ENCODE measurements at regions not wholly inside any gene's neighbourhood (a gene's known extent, or its start where the extent isn't known, plus 50 kb on each side); places are given as distances from the start of the nearest gene placed in this dataset.

- WGBS (ENCODE audit: extremely low coverage, insufficient coverage, insufficient read length): no CpG with 5 or more reads among the region's 4 CpGs
- Histone ChIP-seq H2AK5ac (ENCODE audit: low read length) (no peak overlapping the region), H4K91ac (ENCODE audit: low read depth, low read length) (no peak overlapping the region), H4K8ac (ENCODE audit: low read depth, low read length) (no peak overlapping the region), H4K12ac (ENCODE audit: low read depth, low read length) (no peak overlapping the region), H3K4ac (ENCODE audit: low read depth, low read length) (no peak overlapping the region), H2BK12ac (ENCODE audit: low read length) (no peak overlapping the region), H2BK120ac (ENCODE audit: insufficient read depth, low read length, poor library complexity) (no peak overlapping the region), H3K79me1 (ENCODE audit: low read length) (no peaks in the 10 kb centered on the region), H3K14ac (ENCODE audit: low read length) (no peak overlapping the region), H3K9me3 (ENCODE audit: insufficient read depth, low read depth, low read length) (no peaks in the 10 kb centered on the region), H3K23ac (ENCODE audit: low read length) (no peak overlapping the region), H3K9ac (ENCODE audit: low read length) (no peak overlapping the region), H3K18ac (ENCODE audit: low read length) (no peak overlapping the region), H3K27me3 (ENCODE audit: insufficient read depth, low read length) (no peaks in the 10 kb centered on the region), H3K4me2 (ENCODE audit: low read length) (no peak overlapping the region), H3K27ac (ENCODE audit: low read depth, low read length) (no peak overlapping the region), H3K79me2 (ENCODE audit: control insufficient read depth, insufficient read depth, low read length, poor library complexity) (no peaks in the 10 kb centered on the region), H3K4me3 (ENCODE audit: low read depth, low read length) (no peak overlapping the region), H3K36me3 (ENCODE audit: control insufficient read depth in 1 of 2, insufficient read depth in 2 of 2, low read length in 2 of 2) (no peaks in the 10 kb centered on the region), H2BK5ac (ENCODE audit: low read depth, low read length, poor library complexity) (no peak overlapping the region), H2AFZ (ENCODE audit: insufficient read depth, low read length, poor library complexity) (no peak overlapping the region), H3K4me1 (ENCODE audit: control insufficient read depth in 1 of 2, insufficient read depth in 2 of 2, low read length in 2 of 2) (no peaks in the 10 kb centered on the region)
- no peak for DNase-seq
Observed at GRCh38 chr1:69139007-69139406, 428.7 kb upstream of the LRRC7 start.

- Histone ChIP-seq H4K12ac (ENCODE audit: low read depth, low read length) (no peak overlapping the region), H2AK5ac (ENCODE audit: low read length) (no peak overlapping the region), H3K79me1 (ENCODE audit: low read length) (no peaks in the 10 kb centered on the region), H2BK5ac (ENCODE audit: low read depth, low read length, poor library complexity) (no peak overlapping the region), H3K36me3 (ENCODE audit: control insufficient read depth in 1 of 2, insufficient read depth in 2 of 2, low read length in 2 of 2) (no peaks in the 10 kb centered on the region), H3K4me3 (ENCODE audit: low read depth, low read length) (no peak overlapping the region), H3K18ac (ENCODE audit: low read length) (no peak overlapping the region), H2AFZ (ENCODE audit: insufficient read depth, low read length, poor library complexity) (no peak overlapping the region), H3K23ac (ENCODE audit: low read length) (no peak overlapping the region), H2BK12ac (ENCODE audit: low read length) (no peak overlapping the region), H4K8ac (ENCODE audit: low read depth, low read length) (no peak overlapping the region), H3K9ac (ENCODE audit: low read length) (no peak overlapping the region), H3K4me2 (ENCODE audit: low read length) (no peak overlapping the region), H3K27me3 (ENCODE audit: insufficient read depth, low read length) (no peaks in the 10 kb centered on the region), H3K79me2 (ENCODE audit: control insufficient read depth, insufficient read depth, low read length, poor library complexity) (no peaks in the 10 kb centered on the region), H3K4me1 (ENCODE audit: control insufficient read depth in 1 of 2, insufficient read depth in 2 of 2, low read length in 2 of 2) (no peaks in the 10 kb centered on the region), H2BK120ac (ENCODE audit: insufficient read depth, low read length, poor library complexity) (no peak overlapping the region), H3K27ac (ENCODE audit: low read depth, low read length) (no peak overlapping the region), H3K4ac (ENCODE audit: low read depth, low read length) (no peak overlapping the region), H4K91ac (ENCODE audit: low read depth, low read length) (no peak overlapping the region), H3K9me3 (ENCODE audit: insufficient read depth, low read depth, low read length) (no peaks in the 10 kb centered on the region), H3K14ac (ENCODE audit: low read length) (no peak overlapping the region)
- DNase-seq: no peak
- no CpG with 5 or more reads among the region's 3 CpGs for WGBS (ENCODE audit: extremely low coverage, insufficient coverage, insufficient read length)
Observed at GRCh38 chr1:69146303-69146702, 421.4 kb upstream of the LRRC7 start.

- H3K4ac ChIP-seq (ENCODE audit: low read depth, low read length): no peak overlapping the region
- no peaks in the 10 kb centered on the region for H3K4me1 ChIP-seq (ENCODE audit: control insufficient read depth in 1 of 2, insufficient read depth in 2 of 2, low read length in 2 of 2)
- no peak overlapping the region for H2BK12ac ChIP-seq (ENCODE audit: low read length)
- no peak overlapping the region for H2BK120ac ChIP-seq (ENCODE audit: insufficient read depth, low read length, poor library complexity)
- WGBS (ENCODE audit: extremely low coverage, insufficient coverage, insufficient read length): no CpG with 5 or more reads among the region's 1 CpG
- no peaks in the 10 kb centered on the region for H3K79me1 ChIP-seq (ENCODE audit: low read length)
- no peak overlapping the region for H3K9ac ChIP-seq (ENCODE audit: low read length)
- no peaks in the 10 kb centered on the region for H3K9me3 ChIP-seq (ENCODE audit: insufficient read depth, low read depth, low read length)
- H3K27ac ChIP-seq (ENCODE audit: low read depth, low read length): no peak overlapping the region
- H4K12ac ChIP-seq (ENCODE audit: low read depth, low read length): no peak overlapping the region
- H3K23ac ChIP-seq (ENCODE audit: low read length): no peak overlapping the region
- H2AK5ac ChIP-seq (ENCODE audit: low read length): no peak overlapping the region
- no peaks in the 10 kb centered on the region for H3K27me3 ChIP-seq (ENCODE audit: insufficient read depth, low read length)
- no peak overlapping the region for H4K8ac ChIP-seq (ENCODE audit: low read depth, low read length)
- no peak overlapping the region for H3K4me2 ChIP-seq (ENCODE audit: low read length)
- H3K36me3 ChIP-seq (ENCODE audit: control insufficient read depth in 1 of 2, insufficient read depth in 2 of 2, low read length in 2 of 2): no peaks in the 10 kb centered on the region
- H3K4me3 ChIP-seq (ENCODE audit: low read depth, low read length): no peak overlapping the region
- H4K91ac ChIP-seq (ENCODE audit: low read depth, low read length): no peak overlapping the region
- H2BK5ac ChIP-seq (ENCODE audit: low read depth, low read length, poor library complexity): no peak overlapping the region
- no peak overlapping the region for H2AFZ ChIP-seq (ENCODE audit: insufficient read depth, low read length, poor library complexity)
- no peak overlapping the region for H3K18ac ChIP-seq (ENCODE audit: low read length)
- H3K79me2 ChIP-seq (ENCODE audit: control insufficient read depth, insufficient read depth, low read length, poor library complexity): no peaks in the 10 kb centered on the region
- DNase-seq: no peak
- H3K14ac ChIP-seq (ENCODE audit: low read length): no peak overlapping the region
Observed at GRCh38 chr1:69148731-69149130, 419.0 kb upstream of the LRRC7 start.

GRCh38 chr1:69157046-69157756, 410.5 kb upstream of the LRRC7 start:
- Histone ChIP-seq H2AK5ac (ENCODE audit: low read length) (no peak overlapping the region), H3K27me3 (ENCODE audit: insufficient read depth, low read length) (no peaks in the 10 kb centered on the region), H3K4me2 (ENCODE audit: low read length) (no peak overlapping the region), H2BK12ac (ENCODE audit: low read length) (no peak overlapping the region), H3K4ac (ENCODE audit: low read depth, low read length) (no peak overlapping the region), H3K4me1 (ENCODE audit: control insufficient read depth in 1 of 2, insufficient read depth in 2 of 2, low read length in 2 of 2) (no peaks in the 10 kb centered on the region), H3K9ac (ENCODE audit: low read length) (no peak overlapping the region), H3K27ac (ENCODE audit: low read depth, low read length) (no peak overlapping the region), H3K79me2 (ENCODE audit: control insufficient read depth, insufficient read depth, low read length, poor library complexity) (no peaks in the 10 kb centered on the region), H2BK5ac (ENCODE audit: low read depth, low read length, poor library complexity) (no peak overlapping the region), H3K14ac (ENCODE audit: low read length) (no peak overlapping the region), H3K23ac (ENCODE audit: low read length) (no peak overlapping the region), H4K91ac (ENCODE audit: low read depth, low read length) (no peak overlapping the region), H3K79me1 (ENCODE audit: low read length) (no peaks in the 10 kb centered on the region), H3K18ac (ENCODE audit: low read length) (no peak overlapping the region), H3K4me3 (ENCODE audit: low read depth, low read length) (no peak overlapping the region), H4K8ac (ENCODE audit: low read depth, low read length) (no peak overlapping the region), H2BK120ac (ENCODE audit: insufficient read depth, low read length, poor library complexity) (no peak overlapping the region), H2AFZ (ENCODE audit: insufficient read depth, low read length, poor library complexity) (no peak overlapping the region), H4K12ac (ENCODE audit: low read depth, low read length) (no peak overlapping the region), H3K36me3 (ENCODE audit: control insufficient read depth in 1 of 2, insufficient read depth in 2 of 2, low read length in 2 of 2) (no peaks in the 10 kb centered on the region), H3K9me3 (ENCODE audit: insufficient read depth, low read depth, low read length) (peaks cover 4% of the 10 kb centered on the region)
- DNase-seq: no peak
- WGBS (ENCODE audit: extremely low coverage, insufficient coverage, insufficient read length): no CpG with 5 or more reads among the region's 2 CpGs

All from trophoblast cell (in vitro differentiated cells and primary cell).